Cardiac muscle cell (in vitro differentiated cells and primary cell): ENCODE measurements at regions not wholly inside any gene's neighbourhood (a gene's known extent, or its start where the extent isn't known, plus 50 kb on each side); places are given as distances from the start of the nearest gene placed in this dataset.
A peak's percentile ranks its signal among the peaks of the same experiment; 100 is the strongest.

Experiments used
- DNase-seq, 2 donors: peaks; one replicate each; pipeline versions ENCODE4 v3.0.0 to v3.0.0-alpha.2; 2010 to 2017; ENCODE audit warnings: low read depth in 1 of 2, low spot score in 1 of 2
- H3K27ac ChIP-seq: fragments of 200-600 bp; sonication (generic); 2 replicates; pipeline ENCODE4 v1.5.1; 2016
- H3K27me3 ChIP-seq: fragments of 200-600 bp; sonication (generic); 2 replicates; pipeline ENCODE4 v1.6.0; 2016; ENCODE audit warnings: control low read depth
- H3K36me3 ChIP-seq: fragments of 200-600 bp; sonication (generic); 2 replicates; pipeline ENCODE4 v1.5.1; 2016; ENCODE audit warnings: control low read depth
- H3K4me1 ChIP-seq: fragments of 200-600 bp; sonication (generic); 2 replicates; pipeline ENCODE4 v1.8.1; 2017; ENCODE audit warnings: low read depth, mild to moderate bottlenecking, mixed run types
- H3K4me3 ChIP-seq: fragments of 200-600 bp; sonication (generic); 2 replicates; pipeline ENCODE4 v1.5.1; 2016; ENCODE audit warnings: mild to moderate bottlenecking
- H3K9me3 ChIP-seq: fragments of 200-600 bp; sonication (generic); 2 replicates; pipeline ENCODE4 v1.5.1; 2017; ENCODE audit warnings: low read depth, mild to moderate bottlenecking, control low read depth
- CTCF ChIP-seq: IDR thresholded peaks from 2 replicates; pipeline ENCODE4 v1.5.1; 2012; ENCODE audit warnings: low read depth, mild to moderate bottlenecking, low read length

GRCh38 chr7:115831371-115831770 lies 199.2 kb downstream of the TFEC start:
- no peaks in the 10 kb centered on the region for H3K4me1 ChIP-seq
- no peaks in the 10 kb centered on the region for H3K36me3 ChIP-seq
- TF ChIP-seq CTCF = no peak
- H3K9me3 ChIP-seq = no peaks in the 10 kb centered on the region
- H3K4me3 ChIP-seq = no peak overlapping the region
- H3K27me3 ChIP-seq = no peaks in the 10 kb centered on the region
- no peak overlapping the region for H3K27ac ChIP-seq
- peak in 1 of 2 donors; percentile 13 for DNase-seq

DNA sequence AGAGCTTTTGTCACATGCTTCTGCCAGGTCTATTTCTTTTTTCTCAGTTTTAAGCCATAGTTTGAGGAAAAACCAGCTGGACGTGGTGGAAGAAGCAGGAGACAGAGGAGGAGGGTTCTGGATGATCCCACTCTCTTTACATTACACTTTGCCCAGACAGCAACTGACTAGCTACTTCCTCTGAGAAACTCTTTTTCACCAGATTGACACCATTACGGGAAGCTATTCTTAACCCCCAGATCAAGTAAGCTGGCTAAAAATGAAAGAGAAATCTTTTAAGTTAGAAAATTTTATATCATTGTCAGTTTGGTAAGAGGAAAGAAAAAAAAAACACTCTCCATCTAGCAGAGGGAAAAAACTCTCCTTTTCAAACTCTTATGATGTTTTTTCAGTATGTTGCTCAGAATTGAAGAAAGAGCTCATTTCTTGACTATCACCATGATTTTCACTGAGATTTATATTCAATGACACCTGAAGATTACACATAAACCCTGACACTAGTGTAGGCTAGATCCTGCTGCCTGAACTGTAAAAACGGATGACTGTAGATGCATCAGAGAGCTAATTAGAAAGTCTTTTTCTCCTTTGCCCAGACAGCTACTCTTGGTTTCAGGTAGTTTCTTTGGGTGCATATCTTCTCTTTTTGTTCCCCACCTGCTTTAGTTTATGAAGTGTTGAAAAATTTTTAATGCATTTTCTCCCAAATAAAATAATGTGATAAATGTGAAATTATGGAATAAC lies 203.1 kb downstream of the TFEC start:
- H3K9me3 ChIP-seq = no peaks in the 10 kb centered on the region
- no peak for TF ChIP-seq CTCF
- H3K4me3 ChIP-seq = no peak overlapping the region
- no peaks in the 10 kb centered on the region for H3K27me3 ChIP-seq
- no peak for DNase-seq
- no peak overlapping the region for H3K27ac ChIP-seq
- H3K4me1 ChIP-seq = no peaks in the 10 kb centered on the region
- no peaks in the 10 kb centered on the region for H3K36me3 ChIP-seq

DNA sequence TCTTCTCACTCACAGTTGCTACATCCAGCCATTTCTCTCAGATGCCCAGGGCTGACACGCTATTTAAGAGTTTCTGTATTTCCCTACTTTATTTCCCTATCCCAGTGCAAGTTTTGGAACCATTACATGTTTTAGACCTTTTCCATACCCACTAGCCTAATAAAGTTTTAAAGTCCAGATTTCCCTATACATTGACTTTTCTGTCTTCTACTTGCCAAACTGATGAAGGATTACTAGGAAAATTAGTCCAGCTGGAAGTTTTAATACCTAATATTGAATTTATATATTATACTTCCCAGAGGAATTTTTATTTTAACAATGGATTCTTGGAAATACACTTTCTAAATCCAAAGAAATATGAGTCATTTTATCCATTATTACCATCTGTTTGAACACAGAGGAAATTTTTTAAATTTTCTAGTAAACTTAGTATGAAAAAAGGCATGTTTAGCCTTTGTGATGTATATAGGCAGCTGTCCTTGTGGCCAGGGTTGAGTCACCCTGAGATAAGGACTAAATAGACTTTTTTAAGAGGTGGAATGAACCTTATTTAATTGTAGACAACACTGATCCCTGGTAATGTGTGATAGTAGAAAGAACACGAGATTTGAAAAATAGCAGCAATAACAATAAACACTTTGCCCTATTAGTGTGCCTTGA lies 205.0 kb downstream of the TFEC start:
- Histone ChIP-seq H3K27ac (no peak overlapping the region), H3K27me3 (no peaks in the 10 kb centered on the region), H3K9me3 (no peaks in the 10 kb centered on the region), H3K36me3 (no peaks in the 10 kb centered on the region), H3K4me1 (no peaks in the 10 kb centered on the region), H3K4me3 (no peak overlapping the region)
- TF ChIP-seq CTCF = no peak
- no peak for DNase-seq

- no peak for DNase-seq
- no peak for TF ChIP-seq CTCF
Measured at GRCh38 chr7:115822801-115823200, 207.8 kb downstream of the TFEC start.

DNA sequence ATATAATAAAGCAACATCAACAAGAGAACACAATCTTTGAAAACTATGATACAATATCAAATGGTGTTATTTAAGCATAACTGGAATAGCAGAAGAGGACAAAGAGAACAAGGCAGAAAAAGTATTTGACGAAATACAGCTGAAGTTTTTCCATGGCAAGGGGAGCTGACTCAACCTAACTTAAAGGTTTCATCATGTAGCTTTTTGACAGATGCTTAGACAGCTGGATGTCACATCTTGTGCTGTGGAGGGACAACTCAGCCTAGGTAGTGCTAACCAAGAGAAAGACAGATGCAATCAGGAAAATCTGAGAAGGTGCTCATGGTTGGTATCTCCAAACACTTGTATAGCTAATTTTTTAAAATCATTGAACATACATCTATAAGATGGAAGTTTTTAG lies 208.2 kb downstream of the TFEC start:
- H3K36me3 ChIP-seq = no peaks in the 10 kb centered on the region
- H3K4me1 ChIP-seq = no peaks in the 10 kb centered on the region
- no peak overlapping the region for H3K27ac ChIP-seq
- no peak for DNase-seq
- no peak for TF ChIP-seq CTCF
- no peaks in the 10 kb centered on the region for H3K9me3 ChIP-seq
- no peaks in the 10 kb centered on the region for H3K27me3 ChIP-seq
- no peak overlapping the region for H3K4me3 ChIP-seq

More at GRCh38 chr7:115822801-115823200, 207.8 kb downstream of the TFEC start:
- Histone ChIP-seq H3K27ac (no peak overlapping the region), H3K4me3 (no peak overlapping the region), H3K27me3 (no peaks in the 10 kb centered on the region), H3K36me3 (no peaks in the 10 kb centered on the region), H3K9me3 (no peaks in the 10 kb centered on the region), H3K4me1 (no peaks in the 10 kb centered on the region)
